Sigmoid colon (tissue), 6 donors: ENCODE measurements at regions not wholly inside any gene's neighbourhood (a gene's known extent, or its start where the extent isn't known, plus 50 kb on each side); places are given as distances from the start of the nearest gene placed in this dataset.

ENCODE experiments used
- DNase-seq: peaks from one replicate; pipeline ENCODE4 v3.0.0-alpha.2; 2019
- H3K27ac ChIP-seq, 4 donors: fragments of 200-600 bp; sonication (generic); one replicate each; pipeline ENCODE4 v1.5.1; 2016 to 2019; ENCODE audit warnings: mild to moderate bottlenecking in 1 of 4
- H3K27me3 ChIP-seq, 3 donors: fragments of 200-600 bp; sonication (generic); one replicate each; pipeline ENCODE4 v1.5.1; 2019; ENCODE audit warnings: mild to moderate bottlenecking in 1 of 3
- H3K36me3 ChIP-seq, 4 donors: fragments of 200-600 bp; sonication (generic); one replicate each; pipeline ENCODE4 v1.5.1; 2016 to 2019
- H3K4me1 ChIP-seq, 4 donors: fragments of 200-600 bp; sonication (generic); one replicate each; pipeline ENCODE4 v1.5.1; 2017 to 2019
- H3K4me3 ChIP-seq, 4 donors: fragments of 200-600 bp; sonication (generic); one replicate each; pipeline ENCODE4 v1.5.1; 2017 to 2019; ENCODE audit warnings: mild to moderate bottlenecking in 2 of 4, moderate library complexity in 1 of 4
- H3K9me3 ChIP-seq, 4 donors: fragments of 200-600 bp in 3 of 4; sonication (generic) in 3 of 4; one replicate each; pipeline versions ENCODE4 v1.5.1 to v1.6.1; 2013 to 2019
- CTCF ChIP-seq, 4 experiments: fragments of 450-650 bp in 3 of 4; fragments of 200-600 bp in 1 of 4; IDR thresholded peaks; one replicate each; pipeline ENCODE4 v1.5.1; 2016 to 2019; ENCODE audit warnings: antibody characterized with exemption in 4 of 4, mild to moderate bottlenecking in 3 of 4, moderate library complexity in 2 of 4
- EP300 ChIP-seq, 4 donors: sonication (generic); formaldehyde crosslinking; IDR thresholded peaks; one replicate each; pipeline ENCODE4 v1.6.1; 2017; ENCODE audit warnings: antibody characterized with exemption in 4 of 4
- POLR2A ChIP-seq, 2 donors: fragments of 450-650 bp; IDR thresholded peaks; one replicate each; pipeline ENCODE4 v1.6.1; 2016; ENCODE audit warnings: antibody characterized with exemption in 2 of 2, mild to moderate bottlenecking in 2 of 2, moderate library complexity in 2 of 2
- POLR2AphosphoS5 ChIP-seq, 4 donors: sonication (generic); formaldehyde crosslinking; IDR thresholded peaks; one replicate each; pipeline ENCODE4 v1.6.1; 2017; ENCODE audit warnings: antibody characterized with exemption in 4 of 4
- WGBS, 2 donors: extraction: QIAGEN DNeasy Blood & Tissue Kit; methylation state at CpG; one replicate each; pipeline ENCODE4 v1.1.7; 2013; 5-methylcytosine and 5-hydroxymethylcytosine counted together
- intact Hi-C: fragments of 100-400 bp; cut with DNase I; formaldehyde crosslinking; loops from one replicate; pipeline ENCODE4 v1.15.1; 2023
- donor health status: healthy with polysubstance abuse.
- donor health status: healthy.

- no peaks in the 10 kb centered on the region for H3K36me3 ChIP-seq
- no peaks in the 10 kb centered on the region for H3K9me3 ChIP-seq
- H3K27me3 ChIP-seq: no peaks in the 10 kb centered on the region
- no peak for TF ChIP-seq EP300 (IDR thresholded peaks at IDR 0.05)
- TF ChIP-seq POLR2A (IDR thresholded peaks at IDR 0.05): no peak
- TF ChIP-seq CTCF (IDR thresholded peaks at IDR 0.05): no peak
- no peak for TF ChIP-seq POLR2AphosphoS5 (IDR thresholded peaks at IDR 0.05)
- no peak overlapping the region for H3K27ac ChIP-seq
- no peak overlapping the region for H3K4me3 ChIP-seq
- no peaks in the 10 kb centered on the region for H3K4me1 ChIP-seq
- WGBS, 2 donors: 89 to 90% methylated on average over 4 of the region's 4 CpGs
- intact Hi-C loops: no loop called here
- no peak for DNase-seq
Observed at GRCh38 chr10:29105516-29106215, 183.2 kb upstream of the LYZL1 start.

- 48 to 85% methylated on average over 4 of the region's 4 CpGs for WGBS, 2 donors
- TF ChIP-seq POLR2AphosphoS5 (IDR thresholded peaks at IDR 0.05) (no peak), POLR2A (IDR thresholded peaks at IDR 0.05) (no peak), CTCF (IDR thresholded peaks at IDR 0.05) (no peak), EP300 (IDR thresholded peaks at IDR 0.05) (no peak)
- Histone ChIP-seq H3K36me3 (no peaks in the 10 kb centered on the region), H3K4me3 (no peak overlapping the region), H3K27me3 (no peaks in the 10 kb centered on the region), H3K9me3 (no peaks in the 10 kb centered on the region), H3K27ac (no peak overlapping the region), H3K4me1 (no peaks in the 10 kb centered on the region)
- no peak for DNase-seq
- intact Hi-C loops: no loop called here
Observed at GRCh38 chr10:29106287-29106686, 182.6 kb upstream of the LYZL1 start.

GRCh38 chr10:29107866-29108498 is 180.9 kb upstream of the LYZL1 start:
- Histone ChIP-seq H3K36me3 (no peaks in the 10 kb centered on the region), H3K27ac (no peak overlapping the region), H3K9me3 (no peaks in the 10 kb centered on the region), H3K4me1 (no peaks in the 10 kb centered on the region), H3K27me3 (no peaks in the 10 kb centered on the region), H3K4me3 (no peak overlapping the region)
- TF ChIP-seq POLR2A (IDR thresholded peaks at IDR 0.05): no peak
- TF ChIP-seq POLR2AphosphoS5 (IDR thresholded peaks at IDR 0.05): no peak
- no peak for TF ChIP-seq CTCF (IDR thresholded peaks at IDR 0.05)
- no peak for TF ChIP-seq EP300 (IDR thresholded peaks at IDR 0.05)
- no peak for DNase-seq
- 88 to 94% methylated on average over 2 of the region's 2 CpGs for WGBS, 2 donors
- intact Hi-C loops: no loop called here

- intact Hi-C loops: no loop called here
- no peaks in the 10 kb centered on the region for H3K36me3 ChIP-seq
- DNase-seq: no peak
- H3K27me3 ChIP-seq: no peaks in the 10 kb centered on the region
- WGBS, 2 donors: 85 to 86% methylated on average over 9 of the region's 9 CpGs
- H3K9me3 ChIP-seq: no peaks in the 10 kb centered on the region
- no peaks in the 10 kb centered on the region for H3K4me1 ChIP-seq
- TF ChIP-seq POLR2A (IDR thresholded peaks at IDR 0.05) (no peak), CTCF (IDR thresholded peaks at IDR 0.05) (no peak), POLR2AphosphoS5 (IDR thresholded peaks at IDR 0.05) (no peak), EP300 (IDR thresholded peaks at IDR 0.05) (no peak)
- H3K27ac ChIP-seq: no peak overlapping the region
- H3K4me3 ChIP-seq: no peak overlapping the region
Observed at GRCh38 chr10:29109707-29110571, 178.9 kb upstream of the LYZL1 start.
